ENCODE measurements at regions not wholly inside any gene's neighbourhood (a gene's known extent, or its start where the extent isn't known, plus 50 kb on each side); places are given as distances from the start of the nearest gene placed in this dataset.

- no peak overlapping the region for H3K4me3 ChIP-seq (ENCODE audit: low read length)
- no peak for DNase-seq (ENCODE audit: low read depth, low spot score)
These were observed 224.3 kb downstream of the ANAPC1 start for GRCh38 chr2:111659361-111660333.

- H3K4me3 ChIP-seq (ENCODE audit: low read length): no peak overlapping the region
- DNase-seq (ENCODE audit: low read depth, low spot score): no peak
These were observed 223.2 kb downstream of the ANAPC1 start for GRCh38 chr2:111660811-111661210.

- H3K4me3 ChIP-seq (ENCODE audit: low read length): no peak overlapping the region
- no peak for DNase-seq (ENCODE audit: low read depth, low spot score)
These were observed 222.6 kb downstream of the ANAPC1 start for GRCh38 chr2:111661286-111661940.

GRCh38 chr2:111662039-111662770, 221.8 kb downstream of the ANAPC1 start:
- no peak for DNase-seq (ENCODE audit: low read depth, low spot score)
- H3K4me3 ChIP-seq (ENCODE audit: low read length): no peak overlapping the region

GRCh38 chr2:111662771-111663470, 221.1 kb downstream of the ANAPC1 start:
- no peak overlapping the region for H3K4me3 ChIP-seq (ENCODE audit: low read length)
- DNase-seq (ENCODE audit: low read depth, low spot score): no peak

GRCh38 chr2:111663471-111664274, 220.3 kb downstream of the ANAPC1 start:
- no peak for DNase-seq (ENCODE audit: low read depth, low spot score)
- no peak overlapping the region for H3K4me3 ChIP-seq (ENCODE audit: low read length)

- no peak for DNase-seq (ENCODE audit: low read depth, low spot score)
- H3K4me3 ChIP-seq (ENCODE audit: low read length): no peak overlapping the region
These were observed 219.6 kb downstream of the ANAPC1 start for GRCh38 chr2:111664275-111664850.

GRCh38 chr2:111665011-111665410, 219.0 kb downstream of the ANAPC1 start:
- H3K4me3 ChIP-seq (ENCODE audit: low read length): no peak overlapping the region
- no peak for DNase-seq (ENCODE audit: low read depth, low spot score)

- no peak overlapping the region for H3K4me3 ChIP-seq (ENCODE audit: low read length)
- DNase-seq (ENCODE audit: low read depth, low spot score): no peak
These were observed 218.4 kb downstream of the ANAPC1 start for GRCh38 chr2:111665551-111666116.

- no peak for DNase-seq (ENCODE audit: low read depth, low spot score)
- H3K4me3 ChIP-seq (ENCODE audit: low read length): no peak overlapping the region
These were observed 217.8 kb downstream of the ANAPC1 start for GRCh38 chr2:111666160-111666559.

GRCh38 chr2:111667001-111667400, 217.0 kb downstream of the ANAPC1 start:
- no peak overlapping the region for H3K4me3 ChIP-seq (ENCODE audit: low read length)
- DNase-seq (ENCODE audit: low read depth, low spot score): no peak

GRCh38 chr2:111667542-111668273, 216.3 kb downstream of the ANAPC1 start:
- no peak for DNase-seq (ENCODE audit: low read depth, low spot score)
- no peak overlapping the region for H3K4me3 ChIP-seq (ENCODE audit: low read length)

GRCh38 chr2:111668274-111668616, 215.7 kb downstream of the ANAPC1 start:
- no peak for DNase-seq (ENCODE audit: low read depth, low spot score)
- no peak overlapping the region for H3K4me3 ChIP-seq (ENCODE audit: low read length)

- no peak overlapping the region for H3K4me3 ChIP-seq (ENCODE audit: low read length)
- DNase-seq (ENCODE audit: low read depth, low spot score): no peak
These were observed 215.3 kb downstream of the ANAPC1 start for GRCh38 chr2:111668741-111669140.

GRCh38 chr2:111669928-111670695, 213.9 kb downstream of the ANAPC1 start:
- H3K4me3 ChIP-seq (ENCODE audit: low read length): no peak overlapping the region
- no peak for DNase-seq (ENCODE audit: low read depth, low spot score)

GRCh38 chr2:111670776-111671175, 213.2 kb downstream of the ANAPC1 start:
- no peak overlapping the region for H3K4me3 ChIP-seq (ENCODE audit: low read length)
- no peak for DNase-seq (ENCODE audit: low read depth, low spot score)

All from Jurkat, Clone E6-1 (cell line).